Muscle layer of duodenum (tissue), 2 donors: ENCODE measurements at regions not wholly inside any gene's neighbourhood (a gene's known extent, or its start where the extent isn't known, plus 50 kb on each side); places are given as distances from the start of the nearest gene placed in this dataset.

ENCODE experiments used
- H3K27ac ChIP-seq: one replicate; pipeline ENCODE4 v1.7.0; 2013; ENCODE audit warnings: mild to moderate bottlenecking, low read length
- H3K27me3 ChIP-seq: one replicate; pipeline ENCODE4 v1.7.0; 2013; ENCODE audit warnings: low read depth, mild to moderate bottlenecking, control low read depth, low read length
- H3K36me3 ChIP-seq, 2 donors: one replicate each; pipeline ENCODE4 v1.7.0; 2013; ENCODE audit warnings: low read length in 2 of 2, control low read depth in 1 of 2, mild to moderate bottlenecking in 1 of 2; ENCODE audit not compliant: insufficient read depth in 2 of 2, control insufficient read depth in 1 of 2
- H3K4me1 ChIP-seq, 2 donors: one replicate each; pipeline ENCODE4 v1.7.0; 2013; ENCODE audit warnings: low read length in 2 of 2, mild to moderate bottlenecking in 2 of 2, control low read depth in 1 of 2, moderate library complexity in 1 of 2; ENCODE audit not compliant: insufficient read depth in 2 of 2, control insufficient read depth in 1 of 2
- H3K4me3 ChIP-seq, 2 donors: one replicate each; pipeline ENCODE4 v1.7.0; 2013; ENCODE audit warnings: low read length in 2 of 2, low read depth in 1 of 2, mild to moderate bottlenecking in 1 of 2
- H3K9me3 ChIP-seq, 2 donors: one replicate each; pipeline ENCODE4 v1.7.0; 2013; ENCODE audit warnings: low read length in 2 of 2, control low read depth in 1 of 2, mild to moderate bottlenecking in 1 of 2; ENCODE audit not compliant: control insufficient read depth in 1 of 2
- donor health status: healthy.

- no peak overlapping the region for H3K4me3 ChIP-seq
- no peaks in the 10 kb centered on the region for H3K9me3 ChIP-seq
- no peaks in the 10 kb centered on the region for H3K4me1 ChIP-seq
- H3K27ac ChIP-seq, result no peak overlapping the region
- no peaks in the 10 kb centered on the region for H3K27me3 ChIP-seq
- no peaks in the 10 kb centered on the region for H3K36me3 ChIP-seq
Measured at GRCh38 chr3:117669774-117670173, 960.2 kb downstream of the TUSC7 start.

DNA sequence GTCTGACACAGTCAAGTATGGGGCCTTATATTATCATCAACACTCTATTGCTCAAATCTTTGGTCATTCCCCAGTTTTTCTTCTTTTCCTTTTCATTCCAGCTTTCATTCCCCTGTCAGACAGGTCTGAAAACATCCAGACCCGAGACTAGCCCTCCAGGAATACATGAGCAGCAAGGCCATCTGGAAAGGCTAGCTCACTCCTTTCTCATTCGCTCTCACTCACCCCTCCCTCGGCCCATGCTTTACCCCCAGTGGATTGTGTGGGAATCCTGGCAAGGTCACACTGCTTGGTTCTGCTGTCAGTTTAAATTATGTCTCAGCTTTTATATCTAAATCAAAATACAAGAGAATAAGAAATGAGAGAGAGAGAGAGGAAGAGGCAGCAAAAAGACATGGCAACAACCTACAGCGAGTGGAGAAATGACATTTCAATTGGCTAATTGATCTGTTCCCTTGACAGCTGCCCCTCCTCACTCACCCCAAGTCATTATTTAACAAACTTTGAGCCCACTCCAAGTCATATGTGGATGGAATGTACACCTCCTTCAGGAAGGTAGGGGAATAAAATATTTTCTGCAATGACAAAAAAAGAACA, 962.2 kb downstream of the TUSC7 start:
- H3K4me3 ChIP-seq, result no peak overlapping the region
- no peak overlapping the region for H3K27ac ChIP-seq
- H3K36me3 ChIP-seq, result no peaks in the 10 kb centered on the region
- H3K9me3 ChIP-seq, result no peaks in the 10 kb centered on the region
- no peaks in the 10 kb centered on the region for H3K27me3 ChIP-seq
- no peaks in the 10 kb centered on the region for H3K4me1 ChIP-seq

GRCh38 chr3:117674321-117674720, 964.7 kb downstream of the TUSC7 start:
- no peaks in the 10 kb centered on the region for H3K36me3 ChIP-seq
- H3K9me3 ChIP-seq, result no peaks in the 10 kb centered on the region
- H3K27ac ChIP-seq, result no peak overlapping the region
- no peaks in the 10 kb centered on the region for H3K4me1 ChIP-seq
- H3K27me3 ChIP-seq, result no peaks in the 10 kb centered on the region
- no peak overlapping the region for H3K4me3 ChIP-seq

GRCh38 chr3:117681619-117682018, 972.0 kb downstream of the TUSC7 start:
- Histone ChIP-seq H3K27me3 (no peaks in the 10 kb centered on the region), H3K36me3 (no peaks in the 10 kb centered on the region), H3K9me3 (no peaks in the 10 kb centered on the region), H3K4me1 (no peaks in the 10 kb centered on the region), H3K27ac (no peak overlapping the region), H3K4me3 (no peak overlapping the region)

- Histone ChIP-seq H3K27ac (no peak overlapping the region), H3K9me3 (no peaks in the 10 kb centered on the region), H3K4me3 (no peak overlapping the region), H3K4me1 (no peaks in the 10 kb centered on the region), H3K36me3 (no peaks in the 10 kb centered on the region), H3K27me3 (no peaks in the 10 kb centered on the region)
Measured at GRCh38 chr3:117687096-117687495, 977.5 kb downstream of the TUSC7 start.

DNA sequence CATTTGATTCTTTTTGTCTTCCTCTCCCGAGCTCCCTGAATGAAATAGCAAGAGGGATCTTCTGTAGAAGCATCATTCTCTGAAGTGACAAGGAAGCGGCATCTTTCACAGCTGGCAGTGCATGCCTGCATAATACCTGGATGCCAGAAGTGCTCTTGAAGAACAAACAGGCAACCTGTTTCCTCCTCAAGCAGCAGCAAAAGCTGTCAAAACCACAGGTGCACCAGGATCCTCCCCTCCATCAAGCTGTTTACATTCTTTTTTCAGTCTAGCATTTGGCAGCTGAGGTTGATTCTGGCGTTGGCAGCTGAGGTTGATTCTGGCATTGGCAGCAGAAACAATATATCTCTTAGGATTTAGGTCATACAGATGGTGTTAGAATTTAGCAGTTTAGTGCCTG, 979.0 kb downstream of the TUSC7 start:
- H3K9me3 ChIP-seq, result no peaks in the 10 kb centered on the region
- no peaks in the 10 kb centered on the region for H3K4me1 ChIP-seq
- H3K27me3 ChIP-seq, result no peaks in the 10 kb centered on the region
- H3K36me3 ChIP-seq, result no peaks in the 10 kb centered on the region
- no peak overlapping the region for H3K27ac ChIP-seq
- no peak overlapping the region for H3K4me3 ChIP-seq

DNA sequence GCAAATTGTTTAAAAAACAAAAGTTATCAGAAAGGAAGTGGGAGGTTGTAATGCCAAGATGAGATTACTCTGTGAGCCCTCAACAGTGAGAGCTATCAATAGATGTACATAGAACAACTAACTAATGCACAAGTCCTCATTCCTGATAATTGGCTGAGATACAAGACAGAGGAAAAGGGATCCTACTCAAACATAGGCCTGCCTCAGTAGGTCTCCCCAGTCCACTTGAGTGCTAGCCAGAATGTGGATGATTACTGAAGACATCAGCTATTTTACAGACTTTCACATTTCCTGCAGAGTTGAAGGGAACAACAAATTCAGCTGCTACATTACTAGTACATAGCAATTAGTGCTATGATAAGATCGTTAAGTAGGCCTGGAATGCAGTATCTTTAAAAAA, 981.9 kb downstream of the TUSC7 start:
- H3K4me1 ChIP-seq, result no peaks in the 10 kb centered on the region
- H3K27me3 ChIP-seq, result no peaks in the 10 kb centered on the region
- no peaks in the 10 kb centered on the region for H3K36me3 ChIP-seq
- H3K4me3 ChIP-seq, result no peak overlapping the region
- H3K9me3 ChIP-seq, result no peaks in the 10 kb centered on the region
- no peak overlapping the region for H3K27ac ChIP-seq

- Histone ChIP-seq H3K27me3 (no peaks in the 10 kb centered on the region), H3K9me3 (no peaks in the 10 kb centered on the region), H3K36me3 (no peaks in the 10 kb centered on the region), H3K27ac (no peak overlapping the region), H3K4me3 (no peak overlapping the region), H3K4me1 (no peaks in the 10 kb centered on the region)
Measured at GRCh38 chr3:117692416-117692995, 982.9 kb downstream of the TUSC7 start.

DNA sequence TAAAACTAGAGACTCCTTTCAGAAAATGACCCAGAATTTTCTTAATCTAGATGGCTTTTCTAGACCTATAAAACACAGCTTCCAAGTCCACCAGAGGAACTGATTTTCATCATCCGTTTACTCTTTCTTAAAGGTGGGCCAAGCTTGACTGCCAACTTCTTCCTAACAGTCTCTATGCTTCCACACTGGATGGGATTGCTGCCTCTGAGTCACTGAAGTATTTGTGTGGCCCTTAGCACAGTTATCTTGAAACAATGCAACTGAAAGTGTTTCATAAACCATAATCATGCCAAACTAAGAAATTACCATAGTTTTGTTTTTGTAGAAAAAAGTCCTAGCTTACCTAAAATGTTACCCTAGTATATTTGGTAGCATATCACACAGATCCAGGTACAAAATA, 985.7 kb downstream of the TUSC7 start:
- Histone ChIP-seq H3K27me3 (no peaks in the 10 kb centered on the region), H3K4me3 (no peak overlapping the region), H3K4me1 (no peaks in the 10 kb centered on the region), H3K9me3 (no peaks in the 10 kb centered on the region), H3K36me3 (no peaks in the 10 kb centered on the region), H3K27ac (no peak overlapping the region)

DNA sequence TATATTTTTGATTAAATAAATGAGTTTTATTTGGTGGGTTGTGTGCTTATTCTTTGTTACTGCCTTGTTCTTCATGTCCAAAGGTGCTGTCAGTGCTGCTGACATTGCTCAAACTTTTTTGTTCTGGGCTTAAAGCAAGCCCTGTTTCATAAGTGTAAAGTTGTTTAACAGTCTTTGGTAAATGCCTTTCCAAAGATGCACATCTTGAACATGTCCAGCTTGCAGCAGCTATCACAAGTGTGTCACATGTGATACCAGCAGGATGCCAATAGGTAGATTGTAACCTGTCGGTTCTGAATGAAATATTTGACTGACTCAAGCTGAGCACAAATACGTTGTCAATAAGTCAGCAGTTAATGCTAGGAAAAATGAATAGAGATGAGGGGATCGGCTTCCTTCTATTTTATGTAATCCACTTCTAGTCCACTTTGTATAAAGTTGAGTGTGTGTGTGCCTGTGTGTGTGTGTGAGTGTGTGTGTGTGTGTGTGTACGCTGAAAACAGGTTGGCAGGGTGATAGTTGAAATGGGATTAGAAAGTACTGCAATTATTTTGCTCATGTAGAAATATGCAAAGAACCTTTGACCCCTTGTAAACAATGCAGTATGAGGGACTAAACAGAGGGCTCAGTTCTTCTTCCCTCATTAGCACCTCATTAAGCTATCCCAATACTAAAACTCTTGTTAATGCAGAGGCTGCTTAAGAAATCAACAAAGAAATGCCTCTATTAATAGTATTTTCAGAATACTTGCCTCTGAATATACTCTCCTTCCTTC, 986.5 kb downstream of the TUSC7 start:
- no peaks in the 10 kb centered on the region for H3K9me3 ChIP-seq
- no peak overlapping the region for H3K27ac ChIP-seq
- H3K4me1 ChIP-seq, result no peaks in the 10 kb centered on the region
- no peaks in the 10 kb centered on the region for H3K27me3 ChIP-seq
- no peaks in the 10 kb centered on the region for H3K36me3 ChIP-seq
- H3K4me3 ChIP-seq, result no peak overlapping the region

DNA sequence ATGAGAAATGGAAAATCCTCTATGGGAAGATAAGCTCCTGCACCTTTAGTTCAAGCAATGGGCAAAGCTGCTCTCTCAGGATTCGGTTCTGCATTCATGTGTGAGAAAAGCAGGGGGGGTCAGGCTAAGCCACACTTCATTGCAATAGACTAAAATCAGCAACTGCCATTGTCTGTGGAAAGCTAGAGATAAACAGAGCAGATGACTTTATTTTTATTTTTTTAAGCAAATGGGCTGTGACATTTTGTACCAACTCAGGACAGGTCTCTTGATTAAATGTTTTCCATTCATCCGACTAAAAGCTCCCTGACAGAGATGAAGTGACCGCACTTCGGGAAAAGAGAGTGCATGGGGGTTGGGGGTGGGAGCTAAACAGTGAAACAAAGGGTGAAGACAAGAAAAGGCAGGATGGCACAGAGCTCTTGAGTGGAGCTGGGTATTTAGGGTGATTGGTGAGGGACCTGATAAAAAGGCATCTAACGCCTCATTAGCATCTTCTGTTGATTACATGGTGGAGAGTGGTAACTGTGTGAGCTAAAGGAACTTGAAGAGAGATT, 987.4 kb downstream of the TUSC7 start:
- H3K9me3 ChIP-seq, result no peaks in the 10 kb centered on the region
- no peak overlapping the region for H3K27ac ChIP-seq
- H3K4me1 ChIP-seq, result no peaks in the 10 kb centered on the region
- H3K4me3 ChIP-seq, result no peak overlapping the region
- H3K27me3 ChIP-seq, result no peaks in the 10 kb centered on the region
- H3K36me3 ChIP-seq, result no peaks in the 10 kb centered on the region
